NT2/D1 (cell line): ENCODE measurements at regions not wholly inside any gene's neighbourhood (a gene's known extent, or its start where the extent isn't known, plus 50 kb on each side); places are given as distances from the start of the nearest gene placed in this dataset.
A peak's percentile ranks its signal among the peaks of the same experiment; 100 is the strongest.

ENCODE experiments used
- DNase-seq: peaks from one replicate; pipeline ENCODE4 v3.0.0-alpha.2; 2011; ENCODE audit warnings: low read depth, low spot score
- H3K27me3 ChIP-seq: 2 replicates; pipeline ENCODE4 v1.6.0; 2011; ENCODE audit warnings: mild to moderate bottlenecking; ENCODE audit not compliant: insufficient read length, insufficient read depth
- H3K36me3 ChIP-seq: 2 replicates; pipeline ENCODE4 v1.6.1; 2011; ENCODE audit warnings: mild to moderate bottlenecking, low read length, mixed read lengths; ENCODE audit not compliant: insufficient read depth, insufficient read length
- H3K4me1 ChIP-seq: 2 replicates; pipeline ENCODE4 v1.5.1; 2011; ENCODE audit not compliant: insufficient read depth, insufficient read length
- H3K4me3 ChIP-seq: 2 replicates; pipeline ENCODE4 v1.5.1; 2011; ENCODE audit warnings: low read depth; ENCODE audit not compliant: insufficient read length
- H3K9ac ChIP-seq: 2 replicates; pipeline ENCODE4 v1.6.0; 2011; ENCODE audit warnings: low read depth; ENCODE audit not compliant: insufficient read length
- H3K9me3 ChIP-seq: 2 replicates; pipeline ENCODE4 v1.5.1; 2011; ENCODE audit warnings: mild to moderate bottlenecking, low read length; ENCODE audit not compliant: insufficient read depth
- SUZ12 ChIP-seq: IDR thresholded peaks from 2 replicates; pipeline ENCODE4 v1.6.1; 2011; ENCODE audit not compliant: insufficient read length, insufficient read depth; ENCODE audit errors: extremely low read depth
- YY1 ChIP-seq: IDR thresholded peaks from 2 replicates; pipeline ENCODE4 v1.6.1; 2011; ENCODE audit not compliant: insufficient read length, insufficient read depth
- ZNF274 ChIP-seq: IDR thresholded peaks from 2 replicates; pipeline ENCODE4 v1.6.1; 2011; ENCODE audit warnings: mild to moderate bottlenecking, low read depth, low read length

DNA sequence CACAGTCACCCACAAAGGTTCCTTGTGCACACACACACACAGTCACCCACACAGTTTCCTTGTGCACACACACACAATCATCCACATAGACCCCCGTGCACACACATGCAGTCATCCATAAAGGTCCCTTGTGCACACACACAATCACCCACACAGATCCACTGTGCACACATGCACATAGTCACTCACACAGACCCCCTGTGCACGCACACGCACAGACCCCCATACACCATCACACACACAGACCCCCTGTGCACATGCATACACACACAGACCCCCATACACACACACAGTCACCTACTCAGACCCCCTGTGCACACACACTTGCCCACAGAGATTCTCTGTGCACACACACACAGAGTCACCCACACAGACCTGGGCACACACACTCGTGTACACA lies 107.1 kb downstream of the HSPH1 start:
- H3K36me3 ChIP-seq, result no peaks in the 10 kb centered on the region
- no peaks in the 10 kb centered on the region for H3K27me3 ChIP-seq
- H3K9ac ChIP-seq, result no peak overlapping the region
- no peak for TF ChIP-seq YY1
- no peak for TF ChIP-seq ZNF274
- TF ChIP-seq SUZ12, result no peak
- H3K4me3 ChIP-seq, result no peak overlapping the region
- H3K9me3 ChIP-seq, result no peaks in the 10 kb centered on the region
- DNase-seq, result no peak
- no peaks in the 10 kb centered on the region for H3K4me1 ChIP-seq

DNA sequence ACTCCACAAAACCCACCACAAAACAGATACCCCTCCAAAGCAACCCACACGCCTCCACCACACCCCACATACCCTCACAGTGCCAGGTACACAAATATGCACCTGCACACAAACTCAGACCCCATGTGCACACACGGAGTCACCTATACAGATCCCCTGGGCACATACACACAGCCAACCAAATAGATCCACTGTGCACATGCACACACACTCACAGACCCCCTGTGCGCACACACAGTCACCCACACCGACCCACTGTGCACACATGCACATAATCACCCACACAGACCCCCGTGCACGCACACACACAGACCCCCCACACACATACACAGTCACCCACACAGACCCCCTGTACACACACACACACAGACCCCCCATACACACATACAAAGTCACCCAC lies 107.8 kb downstream of the HSPH1 start:
- no peak overlapping the region for H3K4me3 ChIP-seq
- H3K9ac ChIP-seq, result no peak overlapping the region
- H3K9me3 ChIP-seq, result no peaks in the 10 kb centered on the region
- H3K4me1 ChIP-seq, result no peaks in the 10 kb centered on the region
- DNase-seq, result no peak
- no peaks in the 10 kb centered on the region for H3K36me3 ChIP-seq
- H3K27me3 ChIP-seq, result no peaks in the 10 kb centered on the region
- TF ChIP-seq SUZ12 (no peak), YY1 (no peak), ZNF274 (no peak)

DNA sequence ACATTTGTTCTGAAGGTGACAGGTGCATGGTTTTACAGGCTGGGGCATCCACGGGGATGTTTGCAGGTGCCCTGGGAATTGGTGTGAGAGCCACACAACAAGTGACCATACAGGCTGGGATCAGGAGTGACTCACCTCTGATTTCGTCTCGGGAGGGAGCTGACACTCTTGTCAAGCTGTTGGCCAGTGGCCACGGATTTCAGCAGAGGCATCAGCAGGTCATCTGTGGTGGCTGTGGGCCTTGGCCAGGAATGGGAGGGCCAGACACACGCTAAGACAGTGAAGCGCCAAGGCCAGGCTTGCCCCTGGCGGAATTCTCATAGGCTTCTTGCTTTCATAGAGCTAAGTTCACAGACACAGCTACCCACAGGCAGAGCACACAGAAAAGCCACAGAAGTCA lies 108.6 kb downstream of the HSPH1 start:
- no peaks in the 10 kb centered on the region for H3K27me3 ChIP-seq
- peaks cover 2% of the 10 kb centered on the region for H3K4me1 ChIP-seq
- DNase-seq, result no peak
- H3K4me3 ChIP-seq, result no peak overlapping the region
- no peak overlapping the region for H3K9ac ChIP-seq
- no peak for TF ChIP-seq SUZ12
- TF ChIP-seq ZNF274, result no peak
- no peak for TF ChIP-seq YY1
- H3K9me3 ChIP-seq, result no peaks in the 10 kb centered on the region
- no peaks in the 10 kb centered on the region for H3K36me3 ChIP-seq

DNA sequence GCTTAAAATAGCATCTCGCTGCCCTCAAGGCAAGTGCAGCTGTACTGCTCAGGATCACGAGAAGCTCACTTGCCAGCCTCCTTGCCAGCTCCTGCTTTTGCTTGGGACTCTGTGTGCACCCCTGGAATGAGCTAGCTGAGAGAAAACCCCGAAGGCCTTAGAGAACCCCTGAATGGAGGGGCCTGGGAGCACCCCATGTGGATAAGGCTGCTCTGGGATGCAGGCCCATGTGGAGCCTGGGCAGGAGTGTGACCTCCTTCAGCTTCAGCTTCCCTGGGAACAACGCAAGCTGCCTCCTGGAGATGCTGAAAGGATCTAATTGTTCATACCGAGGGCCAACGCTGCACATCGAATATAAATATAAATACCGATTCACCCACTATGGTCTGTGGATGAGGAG lies 109.2 kb downstream of the HSPH1 start:
- no peak overlapping the region for H3K9ac ChIP-seq
- no peaks in the 10 kb centered on the region for H3K9me3 ChIP-seq
- H3K4me3 ChIP-seq, result no peak overlapping the region
- no peaks in the 10 kb centered on the region for H3K27me3 ChIP-seq
- TF ChIP-seq ZNF274 (no peak), SUZ12 (no peak), YY1 (no peak)
- no peaks in the 10 kb centered on the region for H3K36me3 ChIP-seq
- no peak for DNase-seq
- peaks cover 2% of the 10 kb centered on the region for H3K4me1 ChIP-seq

DNA sequence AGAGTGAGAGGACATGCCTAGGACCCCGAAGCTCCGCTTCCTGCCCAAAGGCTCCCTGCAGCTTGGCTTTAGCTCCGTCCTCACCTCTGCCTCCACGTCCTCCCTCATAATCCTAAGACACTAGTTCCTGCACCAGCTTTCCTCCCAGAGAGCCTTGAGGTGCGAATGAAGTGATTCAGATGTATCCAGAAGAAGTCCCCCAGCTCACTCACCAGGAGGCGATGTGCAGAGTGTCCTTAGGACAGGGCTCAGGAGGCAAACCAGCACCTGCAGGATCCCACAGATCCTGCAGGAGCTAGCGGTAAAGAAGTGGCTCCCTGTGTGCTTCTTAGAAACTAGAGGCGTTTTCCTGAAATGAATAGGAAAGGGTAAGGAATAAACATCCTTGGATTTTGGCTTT lies 109.7 kb downstream of the HSPH1 start:
- Histone ChIP-seq H3K9me3 (no peaks in the 10 kb centered on the region), H3K9ac (no peak overlapping the region), H3K4me3 (no peak overlapping the region), H3K36me3 (no peaks in the 10 kb centered on the region), H3K4me1 (peaks cover 2% of the 10 kb centered on the region), H3K27me3 (no peaks in the 10 kb centered on the region)
- peak; percentile 30 for DNase-seq
- TF ChIP-seq SUZ12, result no peak
- TF ChIP-seq ZNF274, result no peak
- TF ChIP-seq YY1, result no peak

DNA sequence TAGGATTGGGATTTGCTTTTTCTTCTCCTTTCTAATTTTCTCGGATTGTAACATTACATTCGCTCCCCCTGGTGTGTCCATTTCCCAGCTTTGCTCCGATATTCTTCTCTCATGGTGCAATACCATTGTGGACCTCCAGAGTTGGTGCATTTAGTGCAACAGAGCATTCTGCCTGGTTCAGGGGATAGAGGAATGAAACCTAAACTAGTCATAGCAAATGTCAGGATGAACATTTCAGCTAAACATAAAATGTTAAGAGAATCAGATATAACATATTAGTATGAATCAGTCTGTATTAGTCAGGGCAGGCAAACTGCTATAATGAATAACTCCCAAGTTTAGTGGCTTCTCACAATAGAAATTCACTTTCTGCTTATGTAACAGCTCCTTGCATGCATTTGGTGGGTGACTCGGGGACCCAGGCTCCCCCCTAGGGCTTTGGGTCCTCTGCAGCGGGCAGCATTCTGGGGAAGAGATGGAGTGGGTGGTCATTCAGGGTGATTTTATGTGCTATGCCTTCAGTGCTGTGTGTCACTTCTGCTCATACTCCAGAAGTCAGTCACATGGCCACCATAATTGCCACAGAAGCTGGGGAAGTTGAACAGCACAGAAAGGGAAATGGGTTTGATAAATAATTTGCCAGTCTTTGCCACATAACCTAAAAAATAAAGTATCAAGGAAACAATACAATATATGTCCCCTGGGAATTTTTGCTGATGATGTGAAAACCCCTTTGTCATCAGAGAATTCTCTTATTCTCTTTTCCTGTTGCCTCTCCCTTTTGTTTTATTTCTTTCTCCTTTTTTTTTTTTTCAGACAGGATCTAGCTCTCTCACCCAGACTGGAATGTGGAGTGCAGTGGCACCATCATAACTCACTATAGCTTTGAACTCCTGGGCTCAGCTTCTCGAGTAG lies 111.0 kb downstream of the HSPH1 start:
- Histone ChIP-seq H3K36me3 (no peaks in the 10 kb centered on the region), H3K27me3 (no peaks in the 10 kb centered on the region), H3K9me3 (no peaks in the 10 kb centered on the region), H3K4me1 (peaks cover 2% of the 10 kb centered on the region), H3K4me3 (no peak overlapping the region), H3K9ac (no peak overlapping the region)
- no peak for DNase-seq
- no peak for TF ChIP-seq YY1
- no peak for TF ChIP-seq SUZ12
- TF ChIP-seq ZNF274, result no peak

DNA sequence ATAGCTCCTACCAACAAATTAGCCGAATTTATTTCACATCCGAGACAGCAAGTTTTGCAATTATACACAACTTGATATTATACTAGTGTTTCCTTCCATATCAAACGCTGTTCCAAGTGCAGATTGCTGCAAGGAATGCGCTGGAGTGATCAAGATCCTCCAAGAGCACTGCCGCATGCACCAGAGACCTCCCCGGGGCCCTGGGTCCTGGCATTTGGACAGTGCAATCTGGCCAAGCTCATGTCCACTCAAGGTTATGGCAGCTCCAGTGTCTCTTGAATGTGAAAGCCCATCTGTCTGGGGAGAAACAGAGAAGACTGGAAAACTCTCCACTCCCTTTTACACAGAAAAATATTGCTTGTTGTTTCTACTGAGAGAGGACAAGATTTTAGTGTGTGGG lies 111.9 kb downstream of the HSPH1 start:
- Histone ChIP-seq H3K36me3 (no peaks in the 10 kb centered on the region), H3K9me3 (no peaks in the 10 kb centered on the region), H3K9ac (no peak overlapping the region), H3K4me1 (peaks cover 4% of the 10 kb centered on the region), H3K27me3 (no peaks in the 10 kb centered on the region), H3K4me3 (no peak overlapping the region)
- no peak for DNase-seq
- TF ChIP-seq SUZ12, result no peak
- no peak for TF ChIP-seq ZNF274
- no peak for TF ChIP-seq YY1
